ENCODE measurements at regions not wholly inside any gene's neighbourhood (a gene's known extent, or its start where the extent isn't known, plus 50 kb on each side); places are given as distances from the start of the nearest gene placed in this dataset.
A peak's percentile ranks its signal among the peaks of the same experiment; 100 is the strongest.

DNA sequence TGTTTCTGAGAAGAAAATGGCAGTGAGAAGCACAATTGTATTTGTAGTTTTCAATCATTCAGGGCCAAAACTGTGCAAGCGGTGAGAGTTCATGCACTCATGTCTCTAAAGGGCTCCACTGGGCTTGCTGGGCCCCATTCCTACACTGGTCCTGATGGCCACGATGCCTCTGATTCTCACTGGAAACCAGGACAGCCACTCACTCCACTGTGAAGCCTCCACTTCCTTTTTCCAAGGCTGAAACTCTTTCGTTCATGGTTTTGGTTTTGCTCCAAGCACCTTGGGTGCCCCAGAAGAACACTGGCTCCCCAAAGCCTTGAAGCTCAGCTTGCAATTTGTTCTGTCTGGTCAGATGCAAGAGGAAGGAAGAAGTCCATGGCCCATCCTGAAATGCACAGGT, 390.0 kb upstream of the MKI67 start:
- Histone ChIP-seq H3K9me1 (ENCODE audit: control insufficient read depth, insufficient read depth, low read length) (no peaks in the 10 kb centered on the region), H3K27me3 (ENCODE audit: control insufficient read depth in 2 of 2, insufficient read depth in 2 of 2, low read length in 2 of 2) (no peaks in the 10 kb centered on the region), H3K4me3 (no peak overlapping the region), H3K4me1 (replicated peaks in 1 of 2; ENCODE audit: control insufficient read depth in 2 of 2, insufficient read depth in 2 of 2, low read length in 2 of 2) (no peaks in the 10 kb centered on the region; a peak in 1 of 5 replicates), H4K20me1 (replicated peaks; ENCODE audit: control insufficient read depth, insufficient read depth, low read length) (no peaks in the 10 kb centered on the region), H3K27ac (ENCODE audit: extremely low read depth, low read depth, low read length) (no peak overlapping the region), H3K9ac (ENCODE audit: insufficient read depth in 1 of 2, low read depth in 2 of 2, low read length in 2 of 2) (no peak overlapping the region), H3K79me2 (ENCODE audit: control insufficient read depth, insufficient read depth, low read length) (no peaks in the 10 kb centered on the region), H3K36me3 (ENCODE audit: control insufficient read depth, insufficient read depth, low read length) (no peaks in the 10 kb centered on the region), H3K9me3 (replicated peaks; ENCODE audit: control insufficient read depth, insufficient read depth, low read depth, low read length) (no peaks in the 10 kb centered on the region), H2AFZ (ENCODE audit: low read depth, low read length) (peak overlapping the region; percentile 51; the same call in 1 of the 2 replicates), H3K4me2 (ENCODE audit: insufficient read depth, low read length) (no peak overlapping the region)
- TF ChIP-seq, protein P1, sequence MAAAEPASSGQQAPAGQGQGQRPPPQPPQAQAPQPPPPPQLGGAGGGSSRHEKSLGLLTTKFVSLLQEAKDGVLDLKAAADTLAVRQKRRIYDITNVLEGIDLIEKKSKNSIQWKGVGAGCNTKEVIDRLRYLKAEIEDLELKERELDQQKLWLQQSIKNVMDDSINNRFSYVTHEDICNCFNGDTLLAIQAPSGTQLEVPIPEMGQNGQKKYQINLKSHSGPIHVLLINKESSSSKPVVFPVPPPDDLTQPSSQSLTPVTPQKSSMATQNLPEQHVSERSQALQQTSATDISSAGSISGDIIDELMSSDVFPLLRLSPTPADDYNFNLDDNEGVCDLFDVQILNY (CRISPR knock-in tag; IDR thresholded peaks at IDR 0.05), result no peak
- TF ChIP-seq SPI1 (IDR thresholded peaks at IDR 0.05; ENCODE audit: borderline replicate concordance, low read depth, low read length), result peak; percentile 67; the same call in 1 of the 2 replicates
- no peak for DNase-seq (ENCODE audit: extremely low read depth in 1 of 4, low spot score in 3 of 4)
- ATAC-seq, result no peak
- no peak for FAIRE-seq
- ChIA-PET CTCF (ENCODE audit: low intra/inter-chr PET ratio) (no interaction called here), POLR2A (no interaction called here)
- WGBS (ENCODE audit: insufficient coverage, low coverage, missing lambda C conversion rate), result 0% methylated on average over 2 of the region's 3 CpGs
- no TSS peak for BruUV-seq (replicated peaks)
- in situ Hi-C loops (cut with MboI) (no loop called here), intact Hi-C loops (cut with micrococcal nuclease) (loop anchor here (10.0 kb wide), 1 partner anchor 1859 kb away; no protein-coding TSS in a partner anchor)

DNA sequence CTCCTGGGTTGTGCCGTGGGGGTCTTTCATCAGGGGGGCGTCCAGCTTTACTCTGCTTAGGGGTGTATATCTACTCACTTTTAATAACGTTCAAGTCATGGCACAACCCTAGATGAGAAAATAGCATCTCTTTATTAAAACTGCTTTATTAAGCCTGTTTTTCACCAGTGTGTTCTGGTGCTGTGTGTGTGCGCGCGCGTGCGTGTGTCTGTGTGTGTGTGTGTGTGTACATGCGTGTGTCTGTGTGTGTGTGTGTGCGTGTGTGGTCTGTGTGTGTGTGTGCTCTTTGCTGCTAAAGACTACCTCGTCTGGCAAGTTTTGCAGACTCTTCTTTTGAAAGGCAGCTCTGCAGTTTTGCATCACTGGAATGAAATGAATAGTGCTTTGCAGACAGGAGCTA, 390.9 kb upstream of the MKI67 start:
- intact Hi-C loops (cut with micrococcal nuclease), result loop anchor here (10.0 kb wide), 1 partner anchor 1858 kb away; no protein-coding TSS in a partner anchor
- WGBS (ENCODE audit: insufficient coverage, low coverage, missing lambda C conversion rate), result 38% methylated on average over 10 of the region's 11 CpGs
- TF ChIP-seq, protein P2, sequence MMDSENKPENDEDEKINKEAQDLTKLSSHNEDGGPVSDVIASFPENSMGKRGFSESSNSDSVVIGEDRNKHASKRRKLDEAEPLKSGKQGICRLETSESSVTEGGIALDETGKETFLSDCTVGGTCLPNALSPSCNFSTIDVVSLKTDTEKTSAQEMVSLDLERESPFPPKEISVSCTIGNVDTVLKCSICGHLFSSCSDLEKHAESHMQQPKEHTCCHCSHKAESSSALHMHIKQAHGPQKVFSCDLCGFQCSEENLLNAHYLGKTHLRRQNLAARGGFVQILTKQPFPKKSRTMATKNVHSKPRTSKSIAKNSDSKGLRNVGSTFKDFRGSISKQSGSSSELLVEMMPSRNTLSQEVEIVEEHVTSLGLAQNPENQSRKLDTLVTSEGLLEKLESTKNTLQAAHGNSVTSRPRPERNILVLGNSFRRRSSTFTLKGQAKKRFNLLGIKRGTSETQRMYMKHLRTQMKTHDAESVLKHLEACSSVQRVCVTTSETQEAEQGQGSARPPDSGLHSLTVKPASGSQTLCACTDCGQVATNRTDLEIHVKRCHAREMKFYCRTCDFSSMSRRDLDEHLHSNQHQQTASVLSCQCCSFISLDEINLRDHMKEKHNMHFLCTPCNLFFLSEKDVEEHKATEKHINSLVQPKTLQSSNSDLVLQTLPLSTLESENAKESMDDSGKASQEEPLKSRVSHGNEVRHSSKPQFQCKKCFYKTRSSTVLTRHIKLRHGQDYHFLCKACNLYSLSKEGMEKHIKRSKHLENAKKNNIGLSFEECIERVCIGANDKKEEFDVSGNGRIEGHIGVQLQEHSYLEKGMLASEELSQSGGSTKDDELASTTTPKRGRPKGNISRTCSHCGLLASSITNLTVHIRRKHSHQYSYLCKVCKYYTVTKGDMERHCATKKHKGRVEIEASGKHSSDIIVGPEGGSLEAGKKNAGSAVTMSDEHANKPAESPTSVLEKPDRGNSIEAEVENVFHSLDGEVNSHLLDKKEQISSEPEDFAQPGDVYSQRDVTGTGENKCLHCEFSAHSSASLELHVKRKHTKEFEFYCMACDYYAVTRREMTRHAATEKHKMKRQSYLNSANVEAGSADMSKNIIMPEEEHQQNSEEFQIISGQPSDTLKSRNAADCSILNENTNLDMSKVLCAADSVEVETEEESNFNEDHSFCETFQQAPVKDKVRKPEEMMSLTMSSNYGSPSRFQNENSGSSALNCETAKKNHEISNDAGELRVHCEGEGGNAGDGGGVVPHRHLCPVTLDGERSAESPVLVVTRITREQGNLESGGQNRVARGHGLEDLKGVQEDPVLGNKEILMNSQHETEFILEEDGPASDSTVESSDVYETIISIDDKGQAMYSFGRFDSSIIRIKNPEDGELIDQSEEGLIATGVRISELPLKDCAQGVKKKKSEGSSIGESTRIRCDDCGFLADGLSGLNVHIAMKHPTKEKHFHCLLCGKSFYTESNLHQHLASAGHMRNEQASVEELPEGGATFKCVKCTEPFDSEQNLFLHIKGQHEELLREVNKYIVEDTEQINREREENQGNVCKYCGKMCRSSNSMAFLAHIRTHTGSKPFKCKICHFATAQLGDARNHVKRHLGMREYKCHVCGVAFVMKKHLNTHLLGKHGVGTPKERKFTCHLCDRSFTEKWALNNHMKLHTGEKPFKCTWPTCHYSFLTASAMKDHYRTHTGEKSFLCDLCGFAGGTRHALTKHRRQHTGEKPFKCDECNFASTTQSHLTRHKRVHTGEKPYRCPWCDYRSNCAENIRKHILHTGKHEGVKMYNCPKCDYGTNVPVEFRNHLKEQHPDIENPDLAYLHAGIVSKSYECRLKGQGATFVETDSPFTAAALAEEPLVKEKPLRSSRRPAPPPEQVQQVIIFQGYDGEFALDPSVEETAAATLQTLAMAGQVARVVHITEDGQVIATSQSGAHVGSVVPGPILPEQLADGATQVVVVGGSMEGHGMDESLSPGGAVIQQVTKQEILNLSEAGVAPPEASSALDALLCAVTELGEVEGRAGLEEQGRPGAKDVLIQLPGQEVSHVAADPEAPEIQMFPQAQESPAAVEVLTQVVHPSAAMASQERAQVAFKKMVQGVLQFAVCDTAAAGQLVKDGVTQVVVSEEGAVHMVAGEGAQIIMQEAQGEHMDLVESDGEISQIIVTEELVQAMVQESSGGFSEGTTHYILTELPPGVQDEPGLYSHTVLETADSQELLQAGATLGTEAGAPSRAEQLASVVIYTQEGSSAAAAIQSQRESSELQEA (IDR thresholded peaks at IDR 0.05; ENCODE audit: low read depth), result no peak
- TF ChIP-seq, protein P3, sequence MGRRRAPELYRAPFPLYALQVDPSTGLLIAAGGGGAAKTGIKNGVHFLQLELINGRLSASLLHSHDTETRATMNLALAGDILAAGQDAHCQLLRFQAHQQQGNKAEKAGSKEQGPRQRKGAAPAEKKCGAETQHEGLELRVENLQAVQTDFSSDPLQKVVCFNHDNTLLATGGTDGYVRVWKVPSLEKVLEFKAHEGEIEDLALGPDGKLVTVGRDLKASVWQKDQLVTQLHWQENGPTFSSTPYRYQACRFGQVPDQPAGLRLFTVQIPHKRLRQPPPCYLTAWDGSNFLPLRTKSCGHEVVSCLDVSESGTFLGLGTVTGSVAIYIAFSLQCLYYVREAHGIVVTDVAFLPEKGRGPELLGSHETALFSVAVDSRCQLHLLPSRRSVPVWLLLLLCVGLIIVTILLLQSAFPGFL (CRISPR knock-in tag; IDR thresholded peaks at IDR 0.05), result no peak
- TF ChIP-seq CREM (IDR thresholded peaks at IDR 0.05; ENCODE audit: low read depth) (no peak), BHLHE40 (IDR thresholded peaks at IDR 0.05; ENCODE audit: low read length) (no peak)

More for the DNA sequence above, 390.9 kb upstream of the MKI67 start:
- DNase-seq (ENCODE audit: extremely low read depth in 1 of 4, low spot score in 3 of 4) (no peak), FAIRE-seq (no peak), ATAC-seq (no peak)
- Histone ChIP-seq H3K27ac (ENCODE audit: extremely low read depth, low read depth, low read length) (no peak overlapping the region), H4K20me1 (replicated peaks; ENCODE audit: control insufficient read depth, insufficient read depth, low read length) (no peaks in the 10 kb centered on the region), H2AFZ (ENCODE audit: low read depth, low read length) (no peak overlapping the region), H3K79me2 (ENCODE audit: control insufficient read depth, insufficient read depth, low read length) (no peaks in the 10 kb centered on the region), H3K4me3 (no peak overlapping the region), H3K9me3 (replicated peaks; ENCODE audit: control insufficient read depth, insufficient read depth, low read depth, low read length) (no peaks in the 10 kb centered on the region), H3K36me3 (ENCODE audit: control insufficient read depth, insufficient read depth, low read length) (no peaks in the 10 kb centered on the region), H3K4me2 (ENCODE audit: insufficient read depth, low read length) (no peak overlapping the region), H3K9ac (ENCODE audit: insufficient read depth in 1 of 2, low read depth in 2 of 2, low read length in 2 of 2) (no peak overlapping the region), H3K27me3 (ENCODE audit: control insufficient read depth in 2 of 2, insufficient read depth in 2 of 2, low read length in 2 of 2) (no peaks in the 10 kb centered on the region), H3K9me1 (ENCODE audit: control insufficient read depth, insufficient read depth, low read length) (no peaks in the 10 kb centered on the region), H3K4me1 (replicated peaks in 1 of 2; ENCODE audit: control insufficient read depth in 2 of 2, insufficient read depth in 2 of 2, low read length in 2 of 2) (no peaks in the 10 kb centered on the region; a peak in 1 of 5 replicates)
- BruUV-seq (replicated peaks), result no TSS peak
- CTCF ChIA-PET (ENCODE audit: low intra/inter-chr PET ratio), result no interaction called here
- POLR2A ChIA-PET, result no interaction called here
- in situ Hi-C loops (cut with MboI), result no loop called here

All from K562 (cell line).